H1 (cell line): ENCODE measurements at regions not wholly inside any gene's neighbourhood (a gene's known extent, or its start where the extent isn't known, plus 50 kb on each side); places are given as distances from the start of the nearest gene placed in this dataset.

Source experiments
- CTCF ChIA-PET: fragments of 300-600 bp; sonication (Branson Sonifier 250); formaldehyde crosslinking; loops from one replicate; lab custom pipeline; 2021; ENCODE audit not compliant: partially characterized antibody; lab: Charles Lee
- POLR2A ChIA-PET: fragments of 300-600 bp; sonication (Branson Sonifier 250); formaldehyde crosslinking; loops from one replicate; lab custom pipeline; 2021; ENCODE audit warnings: inconsistent platforms; ENCODE audit not compliant: partially characterized antibody; lab: Charles Lee
- DNase-seq, 2 experiments: peaks; one replicate each; pipeline versions ENCODE4 v3.0.0 to v3.0.0-alpha.2; 2010 to 2022; ENCODE audit warnings: low spot score in 2 of 2, low read depth in 1 of 2, mixed read lengths in 1 of 2
- FAIRE-seq: peaks from 2 replicates; lab custom pipeline; 2011; peaks lifted over from hg19 to GRCh38; lab: Jason Lieb, UNC
- H2AFZ ChIP-seq: 2 replicates; pipeline ENCODE4 v1.8.1; 2012; ENCODE audit warnings: low read length, inconsistent platforms
- H2AK5ac ChIP-seq: 2 replicates; pipeline ENCODE4 v1.6.1; 2013; ENCODE audit warnings: low read depth, low read length
- H2BK120ac ChIP-seq: replicated peaks from 2 replicates; pipeline ENCODE3; 2013; ENCODE audit warnings: low read depth, low read length, inconsistent platforms
- H2BK12ac ChIP-seq: 2 replicates; pipeline ENCODE4 v1.6.1; 2013; ENCODE audit warnings: low read depth, low read length
- H2BK15ac ChIP-seq: 2 replicates; pipeline ENCODE4 v1.6.1; 2013; ENCODE audit warnings: low read length
- H2BK20ac ChIP-seq: 2 replicates; pipeline ENCODE4 v1.6.1; 2013; ENCODE audit warnings: low read length
- H2BK5ac ChIP-seq: 2 replicates; pipeline ENCODE4 v1.6.1; 2013; ENCODE audit warnings: low read depth, low read length
- H3K14ac ChIP-seq: 2 replicates; pipeline ENCODE4 v1.6.1; 2013; ENCODE audit warnings: inconsistent platforms; ENCODE audit not compliant: insufficient read length
- H3K18ac ChIP-seq: 2 replicates; pipeline ENCODE4 v1.6.1; 2013; ENCODE audit warnings: low read length; ENCODE audit errors: extremely low read depth
- H3K23ac ChIP-seq: 2 replicates; pipeline ENCODE4 v1.6.1; 2013; ENCODE audit warnings: inconsistent platforms; ENCODE audit not compliant: insufficient read length
- H3K23me2 ChIP-seq: 2 replicates; pipeline ENCODE4 v1.6.1; 2013; ENCODE audit warnings: low read depth, low read length
- H3K27ac ChIP-seq: 2 replicates; pipeline ENCODE4 v1.6.1; 2011; ENCODE audit warnings: low read depth, low read length, inconsistent platforms
- H3K27me3 ChIP-seq, 4 experiments: replicated peaks in 1 of 4; 1 replicate in 1 of 4; 2 replicates in 3 of 4; pipeline versions ENCODE4 v1.6.1 to v1.8.1; 2011 to 2013; ENCODE audit warnings: low read length in 3 of 4, mild to moderate bottlenecking in 3 of 4, inconsistent platforms in 2 of 4, mixed read lengths in 2 of 4, moderate library complexity in 1 of 4; ENCODE audit not compliant: control insufficient read depth in 3 of 4, insufficient read depth in 3 of 4; ENCODE audit errors: extremely low read depth in 1 of 4
- H3K36me3 ChIP-seq, 4 experiments: 2 replicates each; pipeline versions ENCODE4 v1.6.1 to v1.8.1; 2011 to 2013; ENCODE audit warnings: mild to moderate bottlenecking in 4 of 4, low read length in 3 of 4, moderate library complexity in 2 of 4, control low read depth in 1 of 4, inconsistent platforms in 1 of 4; ENCODE audit not compliant: insufficient read depth in 4 of 4, control insufficient read depth in 2 of 4
- H3K4ac ChIP-seq: replicated peaks from 2 replicates; pipeline ENCODE3; 2013; ENCODE audit warnings: low read length, low read depth, mixed read lengths, inconsistent platforms; ENCODE audit not compliant: insufficient read length
- H3K4me1 ChIP-seq, 4 experiments: replicated peaks in 1 of 4; 1 replicate in 1 of 4; 2 replicates in 3 of 4; pipeline versions ENCODE4 v1.6.1 to v1.8.1; 2011 to 2013; ENCODE audit warnings: low read length in 3 of 4, inconsistent platforms in 2 of 4, mixed read lengths in 1 of 4; ENCODE audit not compliant: insufficient read depth in 4 of 4, control insufficient read depth in 3 of 4
- H3K4me2 ChIP-seq, 2 experiments: 2 replicates each; pipeline versions ENCODE4 v1.6.1 to v1.8.1; 2011 to 2013; ENCODE audit warnings: low read depth in 2 of 2, low read length in 2 of 2, control low read depth in 1 of 2, inconsistent platforms in 1 of 2, mild to moderate bottlenecking in 1 of 2; ENCODE audit not compliant: insufficient read depth in 1 of 2
- H3K4me3 ChIP-seq, 4 experiments: fragments of 200-600, 300-600 bp in 1 of 4; sonication (generic), shearing (Covaris generic), sonication (Bioruptor Twin) in 1 of 4; 2 replicates each; pipeline versions ENCODE4 v1.5.1 to v1.8.1; 2011 to 2016; ENCODE audit warnings: low read length in 4 of 4, low read depth in 3 of 4, control low read depth in 2 of 4, inconsistent platforms in 2 of 4, mild to moderate bottlenecking in 2 of 4, mixed read lengths in 1 of 4, moderate library complexity in 1 of 4; ENCODE audit not compliant: insufficient read depth in 2 of 4; ENCODE audit errors: extremely low read depth in 1 of 4
- H3K56ac ChIP-seq: replicated peaks from 2 replicates; pipeline ENCODE3; 2013; ENCODE audit warnings: low read depth, mild to moderate bottlenecking, mixed read lengths, low read length, inconsistent platforms; ENCODE audit not compliant: insufficient read length
- H3K79me1 ChIP-seq: 2 replicates; pipeline ENCODE4 v1.6.1; 2013; ENCODE audit warnings: low read depth, low read length, control low read depth
- H3K79me2 ChIP-seq, 2 experiments: 2 replicates each; pipeline versions ENCODE4 v1.6.1 to v1.8.1; 2012 to 2013; ENCODE audit warnings: low read length in 2 of 2, mild to moderate bottlenecking in 2 of 2, inconsistent platforms in 1 of 2; ENCODE audit not compliant: insufficient read depth in 2 of 2, control insufficient read depth in 1 of 2
- H3K9ac ChIP-seq, 4 experiments: replicated peaks in 1 of 4; 1 replicate in 1 of 4; 2 replicates in 3 of 4; pipeline versions ENCODE4 v1.6.1 to v1.8.1; 2011 to 2013; ENCODE audit warnings: low read depth in 3 of 4, low read length in 3 of 4, control low read depth in 2 of 4, mild to moderate bottlenecking in 2 of 4, moderate library complexity in 2 of 4, inconsistent platforms in 1 of 4; ENCODE audit errors: extremely low read depth in 1 of 4
- H3K9me3 ChIP-seq, 2 experiments: 2 replicates each; pipeline versions ENCODE4 v1.6.1 to v1.8.1; 2012 to 2013; ENCODE audit warnings: mild to moderate bottlenecking in 2 of 2, moderate library complexity in 2 of 2, control low read depth in 1 of 2, inconsistent platforms in 1 of 2, low read depth in 1 of 2, low read length in 1 of 2, mixed read lengths in 1 of 2; ENCODE audit not compliant: insufficient read depth in 2 of 2
- H4K20me1 ChIP-seq, 2 experiments: replicated peaks in 1 of 2; 2 replicates each; pipeline versions ENCODE3 to v1.8.1; 2011 to 2013; ENCODE audit warnings: inconsistent platforms in 2 of 2, low read length in 2 of 2, mild to moderate bottlenecking in 1 of 2; ENCODE audit not compliant: insufficient read depth in 2 of 2, control insufficient read depth in 1 of 2
- H4K5ac ChIP-seq: 2 replicates; pipeline ENCODE4 v1.6.1; 2013; ENCODE audit warnings: low read length, low read depth, mixed read lengths, inconsistent platforms; ENCODE audit not compliant: insufficient read length
- H4K8ac ChIP-seq: 2 replicates; pipeline ENCODE4 v1.8.0; 2013; ENCODE audit warnings: mild to moderate bottlenecking, moderate library complexity, low read length, inconsistent platforms; ENCODE audit not compliant: insufficient read depth; ENCODE audit errors: extremely low read depth
- H4K91ac ChIP-seq: replicated peaks from 2 replicates; pipeline ENCODE3; 2013; ENCODE audit warnings: low read length, mixed read lengths, inconsistent platforms; ENCODE audit not compliant: insufficient read length
- CEBPB ChIP-seq: IDR thresholded peaks from 2 replicates; pipeline ENCODE4 v1.6.1; 2012; ENCODE audit warnings: low read depth, low read length
- NRF1 ChIP-seq: IDR thresholded peaks from 2 replicates; pipeline ENCODE4 v1.6.1; 2011; ENCODE audit warnings: mild to moderate bottlenecking, low read depth, low read length, improper control_type of control experiment
- WGBS, 2 experiments: shearing (Covaris generic) in 1 of 2; methylation state at CpG; one replicate each; pipeline versions ENCODE4 v1.1.6 to v1.1.7; 2013 to 2015; ENCODE audit warnings: low lambda C conversion rate in 2 of 2, mixed read lengths in 2 of 2, inconsistent platforms in 1 of 2, low coverage in 1 of 2, missing lambda C conversion rate in 1 of 2; ENCODE audit not compliant: insufficient replicate concordance in 2 of 2, insufficient coverage in 1 of 2, insufficient read length in 1 of 2; ENCODE audit errors: extremely low coverage in 1 of 2, missing lambda C conversion rate in 1 of 2; 5-methylcytosine and 5-hydroxymethylcytosine counted together

DNA sequence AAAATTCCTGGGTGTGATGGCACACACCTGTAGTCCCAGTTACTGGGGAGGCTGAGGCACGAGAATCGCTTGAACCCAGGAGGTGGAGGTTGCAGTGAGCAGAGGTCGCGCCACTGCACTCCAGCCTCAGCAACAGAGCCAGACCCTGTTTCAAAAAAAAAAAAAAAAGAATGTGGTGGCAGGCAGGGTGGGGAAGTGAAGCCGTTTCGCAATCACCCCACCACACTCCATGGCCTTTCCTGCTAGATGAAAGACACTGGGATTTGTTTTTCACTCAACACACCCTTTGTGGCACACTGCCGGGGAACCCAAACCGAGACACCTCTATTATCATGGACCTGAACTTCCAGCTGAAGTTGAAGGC is 172.4 kb upstream of the IQSEC1 start:
- POLR2A ChIA-PET, result no interaction called here
- H2BK120ac ChIP-seq, result no peak overlapping the region
- no peak overlapping the region for H3K9ac ChIP-seq
- no peak overlapping the region for H2AK5ac ChIP-seq
- H3K27ac ChIP-seq, result no peak overlapping the region
- H3K9me3 ChIP-seq, result no peaks in the 10 kb centered on the region
- H2BK5ac ChIP-seq, result no peak overlapping the region
- TF ChIP-seq NRF1 (no peak), CEBPB (peak; percentile 76)
- TF ChIP-seq, all 59 proteins: peak for 1
- no peaks in the 10 kb centered on the region for H3K36me3 ChIP-seq
- no peak overlapping the region for H2AFZ ChIP-seq
- FAIRE-seq (no peak), DNase-seq (no peak)
- H4K91ac ChIP-seq, result no peak overlapping the region
- H3K14ac ChIP-seq, result no peak overlapping the region
- no peak overlapping the region for H3K18ac ChIP-seq
- H3K23ac ChIP-seq, result no peak overlapping the region
- no peaks in the 10 kb centered on the region for H3K79me2 ChIP-seq
- no peak overlapping the region for H2BK20ac ChIP-seq
- no peak overlapping the region for H3K4me2 ChIP-seq
- H4K5ac ChIP-seq, result no peak overlapping the region
- no peak overlapping the region for H2BK12ac ChIP-seq
- H3K27me3 ChIP-seq, result no peaks in the 10 kb centered on the region
- no peak overlapping the region for H2BK15ac ChIP-seq
- H3K56ac ChIP-seq, result no peak overlapping the region
- 98% methylated on average over 6 of the region's 8 CpGs; no CpG with 5 or more reads in 1 of the 2 experiments for WGBS, 2 experiments
- peaks cover 0 to 2% of the 10 kb centered on the region in 2 experiments for H4K20me1 ChIP-seq
- peaks cover 2% of the 10 kb centered on the region; the same call in 1 of the 2 replicates for H3K79me1 ChIP-seq
- H4K8ac ChIP-seq, result no peak overlapping the region
- H3K4ac ChIP-seq, result no peak overlapping the region
- peaks cover 0 to 4% (median 0%) of the 10 kb centered on the region in 4 experiments; a peak in 3 of 7 replicates for H3K4me1 ChIP-seq
- CTCF ChIA-PET, result interaction anchor here (2.1 to 7.5 kb wide), 2 partner anchors 15 to 38 kb away, joined by 5 to 49 read pairs; no protein-coding TSS in a partner anchor
- no peak overlapping the region for H3K4me3 ChIP-seq
- no peaks in the 10 kb centered on the region for H3K23me2 ChIP-seq
